Amygdala (tissue), 56 donors: ENCODE measurements at regions not wholly inside any gene's neighbourhood (a gene's known extent, or its start where the extent isn't known, plus 50 kb on each side); places are given as distances from the start of the nearest gene placed in this dataset.
"Not testable (repeated sequence)": the region's sequence is repeated elsewhere in the genome, so short reads cannot be mapped to it uniquely, and the experiment has no call there.

Source experiments
- DNase-seq, 56 donors: peaks; one replicate each; lab custom pipeline; 2025; lab: John Stamatoyannopoulos, UW

DNA sequence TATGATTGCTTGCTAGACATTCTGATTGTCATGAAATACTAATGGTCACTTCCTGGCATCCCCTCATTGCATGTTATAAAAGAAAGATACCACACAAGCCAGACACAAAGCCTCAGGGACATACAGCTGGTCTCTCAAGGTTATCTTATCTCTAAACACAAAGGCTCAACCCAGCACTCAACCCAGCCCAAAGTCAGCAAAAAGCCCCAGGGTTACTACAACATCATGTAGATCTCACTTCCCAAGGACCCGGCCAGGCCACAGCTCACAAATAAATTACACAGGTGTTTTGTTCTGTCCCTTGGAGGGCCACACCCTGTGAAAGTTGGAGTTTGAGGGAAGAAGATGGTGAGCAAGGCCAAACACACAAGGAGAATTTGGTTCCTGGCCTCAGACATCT is 109.7 kb upstream of the BARHL2 start:
- no peak for DNase-seq

DNA sequence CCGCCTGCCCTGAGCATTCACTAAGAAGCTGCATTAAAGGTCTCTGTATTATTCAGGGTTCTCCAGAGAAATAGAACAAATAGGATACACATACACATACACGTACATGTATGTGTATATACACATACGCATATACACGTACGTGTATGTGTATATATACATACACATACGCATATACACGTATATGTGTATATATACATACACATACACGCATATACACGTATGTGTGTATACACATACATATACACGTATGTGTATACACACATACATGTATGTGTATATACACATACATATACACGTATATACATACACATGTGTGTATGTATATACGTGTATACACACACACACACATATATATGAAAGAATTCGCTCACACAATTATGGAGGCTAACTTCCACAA is 108.9 kb upstream of the BARHL2 start:
- DNase-seq, result no peak

DNA sequence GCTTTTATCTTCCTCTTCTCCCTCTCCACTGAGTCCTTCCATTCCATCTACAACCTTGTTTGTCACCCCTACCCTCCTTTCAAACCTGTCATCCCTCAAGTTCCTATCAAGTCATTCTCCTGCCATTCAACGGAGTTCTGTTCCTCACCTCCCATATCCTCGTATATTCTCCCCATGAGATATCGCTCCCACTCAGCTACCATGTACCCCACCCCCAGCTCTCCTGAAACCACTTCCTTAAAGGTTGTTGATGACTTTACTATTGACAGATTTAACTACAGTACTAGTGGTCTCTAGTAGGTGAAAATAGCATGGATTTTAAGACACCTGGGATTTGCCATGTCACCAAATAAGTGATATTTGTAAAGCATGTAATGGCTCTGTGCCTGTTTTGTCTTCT is 107.4 kb upstream of the BARHL2 start:
- DNase-seq, result no peak

DNA sequence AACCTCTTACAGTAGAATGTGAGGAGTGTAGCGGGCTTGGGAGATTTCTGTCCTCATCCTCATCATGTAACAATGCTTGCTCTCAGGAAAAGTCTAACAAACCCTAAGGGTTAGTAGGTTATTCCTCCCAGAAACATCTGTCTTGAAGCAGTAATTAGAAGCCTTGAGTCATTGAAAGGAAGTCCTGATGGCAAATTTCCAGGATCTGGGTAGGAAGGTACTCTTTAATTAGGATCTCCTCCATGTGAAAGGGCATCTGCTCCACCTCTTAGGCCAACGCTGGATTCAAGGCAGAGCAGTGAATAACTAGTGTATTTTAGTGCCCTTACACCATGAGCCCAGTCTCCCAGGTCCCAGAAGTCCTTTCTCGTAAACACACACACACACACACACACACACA is 106.6 kb upstream of the BARHL2 start:
- no peak for DNase-seq

DNA sequence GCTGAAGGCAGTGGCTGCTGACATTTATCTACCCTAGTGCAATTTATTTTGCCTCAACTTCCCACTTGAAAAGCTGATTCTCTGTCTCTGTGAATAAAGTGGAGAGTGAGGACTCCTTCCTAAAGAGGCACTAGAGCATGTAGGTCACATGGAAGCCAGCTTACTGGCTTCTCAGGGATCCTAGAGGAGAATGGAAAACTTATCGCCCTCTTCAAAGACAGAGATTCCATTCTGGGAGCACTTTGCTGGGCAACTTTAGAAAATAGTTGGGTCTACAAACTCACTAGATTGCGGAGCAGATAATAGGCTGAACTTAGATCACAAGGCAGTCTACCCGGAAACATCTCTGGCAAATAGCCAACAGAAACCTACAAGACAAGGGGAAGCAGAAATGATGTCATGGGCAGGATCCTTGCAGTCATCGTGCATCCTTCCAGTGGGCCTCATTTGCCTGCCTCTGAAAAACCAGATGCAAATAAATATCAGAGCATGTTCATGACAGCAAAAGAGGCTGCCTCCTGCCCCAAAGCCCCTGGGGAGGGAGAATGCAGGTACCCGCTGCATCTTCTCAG is 104.8 kb upstream of the BARHL2 start:
- DNase-seq, result no peak

DNA sequence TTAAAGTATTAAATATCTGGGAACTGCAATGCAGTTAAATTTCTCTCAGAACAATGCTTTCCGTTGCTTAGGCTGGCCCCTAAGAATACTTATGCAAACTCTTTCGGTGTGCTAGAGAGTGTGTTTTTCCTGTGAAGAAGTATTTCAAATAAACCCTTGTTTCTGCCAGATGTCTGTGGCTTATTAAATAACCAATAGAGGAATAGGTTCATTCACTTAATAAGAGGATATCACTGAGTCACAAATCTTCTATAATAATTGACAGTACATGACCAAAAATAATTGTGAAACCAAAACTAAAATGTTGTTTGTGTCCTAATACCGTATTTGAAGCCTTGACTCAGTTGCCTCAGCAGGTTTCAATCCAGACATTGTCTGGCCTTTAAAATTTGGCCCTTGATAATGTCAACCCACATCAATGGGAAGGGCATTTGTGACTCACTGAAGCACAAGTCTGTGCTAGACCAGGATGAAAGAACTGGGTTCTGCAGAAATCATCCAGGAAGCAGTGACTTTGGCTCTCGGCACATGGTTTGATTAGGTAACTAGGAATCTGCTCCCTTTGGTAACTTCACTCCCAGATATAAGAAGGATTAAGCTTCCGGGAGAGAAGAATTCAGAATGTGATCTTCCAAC is 104.2 kb upstream of the BARHL2 start:
- no peak for DNase-seq

DNA sequence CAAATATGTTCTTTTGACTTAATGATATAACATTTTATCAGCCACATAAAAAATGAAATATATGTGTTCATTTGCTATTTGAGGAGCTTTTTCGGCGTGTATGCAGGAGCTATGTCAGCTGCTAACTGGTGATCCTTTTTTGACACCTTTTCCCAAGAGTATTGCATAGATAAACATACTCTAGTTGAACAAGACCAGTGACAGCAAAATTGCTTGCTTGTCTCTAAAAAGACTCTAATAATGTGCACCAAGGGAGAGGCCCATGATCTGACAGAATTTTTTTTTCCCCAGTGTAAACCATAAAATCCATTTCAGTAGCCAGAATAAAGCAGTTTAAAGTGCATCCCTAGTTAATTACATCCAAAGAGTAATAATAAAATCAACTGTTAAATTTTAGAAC is 103.6 kb upstream of the BARHL2 start:
- DNase-seq, result no peak

DNA sequence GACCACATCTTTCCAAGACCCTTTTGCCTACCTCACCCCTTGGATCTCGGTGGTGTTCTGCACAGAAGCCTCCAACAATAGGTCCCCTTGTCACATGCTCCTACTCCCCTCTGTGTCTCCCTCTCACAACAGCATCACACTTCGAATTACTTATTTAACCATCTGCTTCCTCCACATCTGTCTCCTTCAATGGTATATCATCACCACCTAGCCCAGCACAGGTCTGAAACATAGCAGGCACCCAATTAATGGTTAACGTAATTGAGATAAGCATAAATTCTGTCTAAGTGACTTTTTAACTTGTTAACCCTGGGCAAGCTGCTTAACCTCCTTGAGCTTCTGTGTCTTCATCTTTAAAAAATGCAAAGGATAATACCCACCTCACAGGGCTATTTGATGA is 100.3 kb upstream of the BARHL2 start:
- no peak for DNase-seq

DNA sequence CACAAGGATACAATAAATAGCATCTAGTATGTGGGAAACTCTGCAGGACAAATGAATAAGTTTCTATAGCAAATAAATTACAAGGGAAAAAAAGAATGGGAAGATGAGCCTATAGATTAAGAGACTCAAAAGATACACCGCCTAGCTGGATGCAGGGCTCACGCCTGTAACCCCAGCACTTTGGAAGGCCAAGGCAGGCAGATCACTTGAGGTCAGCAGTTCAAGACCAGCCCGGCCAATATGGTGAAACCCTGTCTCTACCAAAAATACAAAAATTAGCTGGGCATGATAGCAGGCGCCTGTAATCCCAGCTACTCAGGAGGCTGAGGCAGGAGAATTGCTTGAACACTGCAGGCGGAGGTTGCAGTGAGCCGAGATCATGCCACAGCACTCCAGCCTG is 95.1 kb upstream of the BARHL2 start:
- DNase-seq, result not testable (repeated sequence)

DNA sequence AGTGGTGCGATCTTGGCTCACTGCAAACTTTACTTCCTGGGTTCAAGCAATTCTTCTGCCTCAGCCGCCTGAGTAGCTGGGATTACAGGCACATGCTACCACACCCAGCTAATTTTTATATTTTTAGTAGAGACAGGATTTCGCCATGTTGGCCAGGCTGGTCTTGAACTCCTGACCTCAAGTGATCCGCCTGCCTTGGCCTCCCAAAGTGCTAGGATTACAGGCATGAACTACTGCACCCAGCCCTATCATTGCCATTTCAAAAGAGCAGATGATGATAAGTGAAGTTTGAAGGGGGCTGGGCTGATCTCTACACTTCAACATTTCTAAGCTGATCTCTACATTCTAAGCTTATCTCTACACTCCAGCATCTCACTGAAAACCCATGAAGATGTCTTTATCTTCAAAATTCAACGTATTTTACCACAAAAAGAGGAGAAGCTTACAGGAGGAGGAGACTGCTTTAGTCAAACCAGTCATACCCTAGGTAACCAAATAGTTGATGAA is 94.4 kb upstream of the BARHL2 start:
- DNase-seq, result not testable (repeated sequence)

DNA sequence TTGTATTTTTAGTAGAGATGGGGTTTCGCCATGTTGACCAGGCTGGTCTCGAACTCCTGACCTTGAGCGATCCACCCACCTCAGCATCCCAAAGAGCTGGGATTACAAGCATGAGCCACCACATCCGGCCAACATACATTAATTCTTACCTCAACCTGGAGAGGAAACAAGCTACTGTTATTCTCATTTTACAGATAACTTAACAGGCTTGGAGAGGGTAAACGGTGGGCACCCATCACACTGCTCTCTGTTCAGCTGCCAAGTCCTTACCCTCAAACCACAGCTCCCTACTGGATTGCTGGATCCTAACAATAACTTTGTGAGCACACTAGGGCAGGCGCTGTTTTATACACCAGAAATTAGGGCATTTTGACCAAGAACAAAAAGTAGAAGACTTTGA is 93.6 kb upstream of the BARHL2 start:
- DNase-seq, result no peak

DNA sequence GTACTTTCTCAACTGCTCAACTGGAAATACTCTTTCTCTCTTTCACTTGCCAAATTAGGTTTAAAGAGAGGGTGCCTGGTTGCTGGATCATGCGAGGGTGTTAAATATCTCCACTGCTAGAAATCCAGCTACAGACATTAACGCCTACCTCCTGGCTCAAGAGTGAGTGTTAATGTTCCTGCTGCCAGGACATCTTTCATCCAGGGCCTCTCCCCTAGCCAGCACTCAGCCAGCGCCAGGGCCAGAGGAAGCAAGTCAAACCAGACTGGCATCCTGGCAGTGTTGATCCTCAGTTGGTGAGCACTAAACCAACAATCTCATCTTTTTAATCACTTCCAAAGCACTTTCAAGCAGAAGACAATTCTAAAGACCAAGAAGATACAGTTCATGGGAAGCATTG is 92.9 kb upstream of the BARHL2 start:
- peak in 1 of 56 donors; percentile 5 for DNase-seq

DNA sequence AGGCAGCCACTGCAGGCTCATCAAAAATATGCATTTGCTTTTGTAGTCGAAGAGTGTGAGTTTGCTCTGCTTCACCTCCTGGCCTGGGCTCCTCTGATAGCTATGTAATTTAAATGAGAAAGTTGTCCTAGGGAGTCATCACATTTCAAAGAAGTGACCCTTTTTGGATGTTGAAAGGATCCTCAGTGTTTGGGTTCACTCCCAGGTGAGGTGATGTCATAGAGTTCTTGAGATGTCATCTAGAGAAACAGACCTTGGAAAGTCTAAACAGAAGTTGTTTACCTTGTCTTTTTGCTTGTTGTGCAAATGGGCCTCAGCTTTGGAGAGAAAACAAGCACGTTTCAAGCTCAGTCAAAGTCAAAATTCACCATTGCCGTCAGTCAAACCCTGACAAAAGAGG is 92.0 kb upstream of the BARHL2 start:
- DNase-seq, result no peak

DNA sequence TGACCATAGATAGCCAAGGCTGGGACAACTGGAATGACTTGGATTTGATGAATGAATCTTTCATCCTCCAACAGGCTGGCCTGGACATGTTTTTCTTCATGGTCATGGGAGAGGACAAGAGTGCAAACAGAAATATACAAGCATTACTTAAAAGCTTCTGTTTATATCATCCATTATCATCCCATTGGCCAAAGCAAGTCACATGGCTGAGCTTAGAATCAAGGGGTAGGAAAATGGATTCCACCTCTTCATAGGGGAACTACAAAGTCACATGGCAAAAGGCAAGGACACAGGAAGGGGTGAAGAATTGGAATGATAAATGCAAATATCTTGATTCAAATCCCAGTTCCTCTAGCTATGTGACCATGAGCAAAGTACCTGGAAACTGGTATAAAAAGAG is 90.2 kb upstream of the BARHL2 start:
- no peak for DNase-seq

DNA sequence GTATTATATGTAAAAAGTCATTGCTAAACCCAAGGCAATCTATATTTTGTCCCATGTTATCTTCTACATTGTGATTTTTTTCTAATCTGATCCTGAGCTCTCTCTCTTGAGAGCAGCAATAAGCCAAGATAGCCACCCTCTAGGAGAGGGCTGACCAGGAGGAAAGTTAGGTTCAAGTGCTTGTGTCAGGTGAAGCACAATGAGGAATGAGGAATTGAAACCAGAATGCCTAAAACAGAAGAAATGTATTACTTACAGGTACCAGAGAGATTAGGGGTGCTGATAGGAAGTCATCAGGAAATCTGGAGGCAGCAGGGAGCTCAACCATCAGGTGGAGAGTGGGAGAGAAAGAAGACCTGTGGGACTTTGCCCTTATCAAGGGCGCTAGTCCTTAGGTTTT is 85.5 kb upstream of the BARHL2 start:
- DNase-seq, result no peak

DNA sequence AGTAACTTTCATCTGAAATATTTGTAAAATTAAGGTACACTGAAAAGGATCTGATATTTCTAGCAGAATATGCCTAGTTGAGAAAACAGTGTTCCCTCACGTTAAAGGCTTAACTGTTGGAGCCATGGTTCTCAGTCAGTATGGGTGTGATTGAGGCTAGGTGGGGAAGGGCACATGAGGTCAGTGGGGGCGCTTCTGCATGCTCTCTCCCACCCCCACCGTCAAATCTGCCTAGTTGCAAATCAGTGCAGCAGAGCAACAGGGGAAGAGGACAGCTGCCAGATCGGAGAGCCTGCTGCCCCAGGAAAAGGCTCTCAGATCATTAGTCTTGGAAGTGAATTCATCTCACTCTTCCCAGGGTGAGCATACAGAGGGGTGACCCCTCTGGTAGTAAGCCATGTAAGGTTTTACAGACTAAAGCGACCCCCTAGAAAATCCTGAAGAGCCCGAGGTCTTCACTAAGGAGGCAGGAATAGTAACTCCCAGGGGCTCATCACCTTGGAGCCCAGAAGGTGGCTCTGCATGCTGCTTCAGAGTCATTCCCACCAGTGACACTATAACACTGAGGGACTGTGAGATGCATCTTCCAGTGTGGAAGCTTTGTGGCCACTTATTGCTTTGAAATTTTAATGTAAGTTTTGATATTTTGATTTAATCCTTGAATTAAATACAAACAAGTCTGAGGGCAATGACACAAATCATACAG is 83.1 kb upstream of the BARHL2 start:
- no peak for DNase-seq

DNA sequence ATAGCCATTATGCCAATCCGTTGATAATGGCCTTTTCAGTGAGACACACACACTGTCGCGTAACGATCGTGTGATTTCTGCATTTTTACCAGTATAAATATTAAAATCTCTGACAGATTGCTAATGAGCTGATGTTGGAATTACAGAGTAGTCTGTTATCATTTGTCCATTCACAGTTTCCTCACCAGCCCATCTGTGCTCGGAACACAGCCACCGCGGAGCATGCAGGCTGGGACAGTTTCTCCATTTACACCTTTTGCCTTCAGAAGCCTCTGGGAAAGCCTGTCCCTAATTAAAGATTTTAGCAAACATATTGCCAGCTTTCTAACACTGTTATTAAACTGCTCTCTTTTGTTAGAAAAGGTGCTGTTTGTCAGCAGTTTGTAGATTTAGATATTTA is 82.2 kb upstream of the BARHL2 start:
- DNase-seq, result peak in 1 of 56 donors; percentile 4

DNA sequence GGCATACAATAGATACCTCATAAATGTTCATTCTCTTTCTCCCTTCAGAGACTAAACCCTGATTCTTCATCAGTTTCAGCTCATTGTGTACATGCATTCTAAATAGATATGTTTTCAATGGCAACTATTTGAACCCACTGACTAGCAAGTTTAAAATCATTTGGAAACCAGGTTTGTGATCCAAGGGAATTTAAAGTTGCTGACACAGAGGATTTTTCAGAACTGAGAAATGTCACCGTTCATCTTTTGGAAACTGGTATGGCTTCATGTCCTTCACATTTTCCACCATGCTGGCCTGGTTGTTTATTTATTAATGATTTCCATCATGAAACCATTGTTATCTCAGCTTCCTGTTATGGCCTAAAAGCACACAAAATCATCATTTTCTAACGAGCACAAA is 81.8 kb upstream of the BARHL2 start:
- no peak for DNase-seq

DNA sequence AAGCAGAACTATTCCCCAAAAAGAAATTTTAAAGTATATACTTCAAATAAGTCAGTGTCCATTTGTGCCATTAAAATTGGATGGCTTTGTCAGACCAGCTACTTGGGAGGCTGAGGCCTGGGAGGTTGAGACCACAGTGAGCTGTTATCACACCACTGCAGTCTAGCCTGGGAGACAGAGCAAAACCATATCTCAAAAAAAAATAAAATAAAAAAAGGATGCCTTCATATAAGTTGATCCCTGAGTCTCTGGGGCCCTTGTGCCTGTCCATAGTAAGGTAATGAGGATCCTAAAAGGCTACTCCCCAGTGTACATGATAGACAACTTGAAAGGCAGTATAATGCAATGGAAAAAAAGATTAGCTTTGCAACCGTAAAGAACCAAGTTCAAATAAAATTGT is 81.2 kb upstream of the BARHL2 start:
- DNase-seq, result no peak

DNA sequence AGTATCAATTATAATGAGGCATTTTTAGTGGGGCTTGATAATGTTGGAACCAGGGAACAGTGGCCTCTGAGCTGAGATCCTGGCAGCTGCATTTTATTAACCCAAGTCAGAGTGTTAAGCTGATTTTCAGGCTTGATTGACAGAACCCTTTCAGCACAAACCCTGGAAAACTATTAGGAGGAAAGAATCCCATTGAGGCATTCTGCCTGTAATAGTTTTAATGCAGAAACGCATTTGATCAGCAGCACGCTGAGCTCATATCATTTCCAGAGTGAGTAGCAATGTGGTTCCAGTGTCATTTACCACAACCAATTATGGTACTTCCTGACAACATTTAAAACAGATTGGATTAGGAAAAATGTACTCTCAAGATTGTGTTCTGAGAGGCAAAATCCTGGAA is 78.3 kb upstream of the BARHL2 start:
- DNase-seq, result no peak

DNA sequence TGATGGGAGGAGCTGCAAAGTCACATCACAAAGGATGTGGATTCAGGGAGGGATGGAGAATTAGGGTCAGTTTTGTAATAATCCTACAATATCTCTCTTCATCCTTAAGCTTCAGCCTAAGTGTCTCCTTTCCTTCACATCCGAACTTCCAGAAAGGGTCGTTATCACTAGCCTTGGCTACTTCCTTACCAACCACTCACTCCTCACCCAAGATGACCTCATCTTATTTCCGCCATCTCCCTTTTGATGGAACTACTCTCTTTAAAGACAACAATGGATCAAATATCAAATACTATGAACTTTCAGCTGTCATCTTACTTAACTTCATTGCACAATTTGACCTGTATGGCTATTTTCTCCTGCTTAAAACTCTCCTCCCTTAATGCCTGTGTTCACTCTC is 69.6 kb upstream of the BARHL2 start:
- no peak for DNase-seq

DNA sequence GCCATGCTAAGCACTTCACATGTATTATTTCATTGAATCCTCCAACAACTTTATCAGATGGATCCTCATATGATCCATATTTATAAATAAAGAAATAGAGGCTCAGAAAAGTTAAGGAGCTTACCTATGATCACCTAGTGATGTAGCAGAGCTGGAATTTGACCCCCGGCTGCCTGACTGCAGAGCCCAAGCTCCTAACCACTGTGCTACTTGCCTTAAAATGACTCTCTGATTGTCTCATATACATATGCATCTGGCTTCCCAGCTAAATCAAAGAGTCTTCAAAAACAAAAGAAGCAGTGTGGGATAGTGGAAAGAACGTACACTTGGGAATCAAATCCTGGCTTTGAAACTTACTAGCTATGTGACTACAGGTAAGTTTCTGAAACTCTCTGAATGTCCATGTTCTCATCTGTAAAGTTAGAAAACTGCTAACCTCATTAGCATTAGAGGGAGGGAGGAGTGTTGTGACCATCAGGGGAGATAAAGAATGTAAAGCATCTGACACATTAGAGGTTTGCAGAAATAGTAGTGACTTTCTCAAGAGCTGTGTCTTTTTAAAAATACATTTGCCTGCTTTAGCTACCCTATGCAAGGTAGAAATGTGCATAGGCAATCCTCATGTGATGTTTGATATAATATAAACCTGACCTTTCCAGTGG is 67.2 kb upstream of the BARHL2 start:
- no peak for DNase-seq
